GM12874 (cell line): ENCODE measurements at regions not wholly inside any gene's neighbourhood (a gene's known extent, or its start where the extent isn't known, plus 50 kb on each side); places are given as distances from the start of the nearest gene placed in this dataset.

Source experiments
- TF ChIP-seq, protein P1 (sequence below): IDR thresholded peaks from 2 replicates; pipeline ENCODE4 v1.5.1; 2011; ENCODE audit warnings: low read depth, mild to moderate bottlenecking, control low read depth, low read length, moderate library complexity; ENCODE audit not compliant: insufficient read depth

- TF ChIP-seq, protein P1, sequence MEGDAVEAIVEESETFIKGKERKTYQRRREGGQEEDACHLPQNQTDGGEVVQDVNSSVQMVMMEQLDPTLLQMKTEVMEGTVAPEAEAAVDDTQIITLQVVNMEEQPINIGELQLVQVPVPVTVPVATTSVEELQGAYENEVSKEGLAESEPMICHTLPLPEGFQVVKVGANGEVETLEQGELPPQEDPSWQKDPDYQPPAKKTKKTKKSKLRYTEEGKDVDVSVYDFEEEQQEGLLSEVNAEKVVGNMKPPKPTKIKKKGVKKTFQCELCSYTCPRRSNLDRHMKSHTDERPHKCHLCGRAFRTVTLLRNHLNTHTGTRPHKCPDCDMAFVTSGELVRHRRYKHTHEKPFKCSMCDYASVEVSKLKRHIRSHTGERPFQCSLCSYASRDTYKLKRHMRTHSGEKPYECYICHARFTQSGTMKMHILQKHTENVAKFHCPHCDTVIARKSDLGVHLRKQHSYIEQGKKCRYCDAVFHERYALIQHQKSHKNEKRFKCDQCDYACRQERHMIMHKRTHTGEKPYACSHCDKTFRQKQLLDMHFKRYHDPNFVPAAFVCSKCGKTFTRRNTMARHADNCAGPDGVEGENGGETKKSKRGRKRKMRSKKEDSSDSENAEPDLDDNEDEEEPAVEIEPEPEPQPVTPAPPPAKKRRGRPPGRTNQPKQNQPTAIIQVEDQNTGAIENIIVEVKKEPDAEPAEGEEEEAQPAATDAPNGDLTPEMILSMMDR, result no peak
These were observed 304.6 kb downstream of the SLCO4C1 start for GRCh38 chr5:101991486-101991885.

- TF ChIP-seq, protein P1, result no peak
These were observed 306.4 kb downstream of the SLCO4C1 start for GRCh38 chr5:101989659-101990058.

DNA sequence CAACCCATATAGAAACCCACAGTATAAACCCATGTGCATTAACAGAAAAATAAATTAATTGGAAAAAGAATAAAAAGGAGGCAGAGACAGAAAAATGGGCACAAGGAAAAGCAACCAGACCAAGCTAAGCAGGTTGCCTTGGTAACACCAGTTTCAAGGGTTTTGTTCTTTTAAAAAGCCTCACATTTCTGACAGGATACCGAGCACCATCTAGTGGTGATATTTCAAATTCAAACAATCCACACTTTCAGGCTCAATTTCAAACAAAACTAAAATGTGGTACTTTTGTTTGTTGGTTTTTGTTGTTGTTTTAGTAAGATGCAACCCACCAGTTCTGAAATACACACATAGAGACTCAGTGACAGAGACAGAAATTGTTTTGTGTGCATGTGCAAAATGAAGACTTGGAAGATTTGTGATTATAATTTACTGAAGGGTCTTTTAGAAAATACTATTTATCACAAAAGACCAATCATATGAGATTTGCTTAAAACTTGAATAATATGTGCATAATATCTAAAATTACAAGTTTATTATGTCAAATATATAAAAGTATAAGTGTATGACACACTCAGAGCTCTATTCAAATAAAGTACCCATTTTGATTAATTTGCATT, 318.2 kb downstream of the SLCO4C1 start:
- TF ChIP-seq, protein P1, result peak; percentile 51; the same call in 1 of the 2 replicates

- TF ChIP-seq, protein P1, result no peak
These were observed 319.2 kb downstream of the SLCO4C1 start for GRCh38 chr5:101976933-101977332.

- TF ChIP-seq, protein P1, result no peak
These were observed 326.3 kb downstream of the SLCO4C1 start for GRCh38 chr5:101969742-101970141.

GRCh38 chr5:101966476-101966875, 329.6 kb downstream of the SLCO4C1 start:
- TF ChIP-seq, protein P1, result no peak

DNA sequence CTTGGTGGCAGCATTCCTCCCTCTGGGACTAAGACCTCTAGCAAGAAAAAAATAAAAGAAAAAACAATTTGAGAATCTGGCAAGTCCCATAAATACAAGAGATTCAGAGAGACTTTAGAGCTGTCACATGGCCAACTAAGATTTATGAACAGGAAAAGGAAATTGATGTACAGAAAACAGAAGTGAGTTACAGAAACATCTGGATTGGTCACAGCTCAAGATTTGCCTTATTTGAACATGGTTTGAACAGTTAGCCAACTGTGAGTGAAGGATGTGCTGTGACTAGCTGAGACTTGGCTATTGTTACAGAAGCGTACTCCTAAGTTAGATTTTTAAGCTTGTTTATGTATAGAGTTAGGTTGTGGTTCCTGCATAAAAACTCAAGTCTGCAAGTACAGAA, 340.2 kb downstream of the SLCO4C1 start:
- TF ChIP-seq, protein P1, result no peak
